Liver (tissue), 8 donors: ENCODE measurements at regions not wholly inside any gene's neighbourhood (a gene's known extent, or its start where the extent isn't known, plus 50 kb on each side); places are given as distances from the start of the nearest gene placed in this dataset.
A peak's percentile ranks its signal among the peaks of the same experiment; 100 is the strongest.

Experiments
- DNase-seq: peaks from one replicate; pipeline ENCODE4 v3.0.0-alpha.2; 2017; ENCODE audit warnings: low spot score
- H3K27ac ChIP-seq, 2 donors: one replicate each; pipeline ENCODE4 v1.7.0; 2013; ENCODE audit warnings: inconsistent platforms in 2 of 2, low read length in 2 of 2, control low read depth in 1 of 2, low read depth in 1 of 2, mild to moderate bottlenecking in 1 of 2
- H3K27me3 ChIP-seq, 4 donors: one replicate each; pipeline versions ENCODE4 v1.6.1 to v1.7.0; 2013; ENCODE audit warnings: low read length in 3 of 4, inconsistent platforms in 1 of 4, mild to moderate bottlenecking in 1 of 4, moderate library complexity in 1 of 4; ENCODE audit not compliant: control insufficient read depth in 4 of 4, insufficient read depth in 4 of 4
- H3K36me3 ChIP-seq, 4 donors: one replicate each; pipeline versions ENCODE4 v1.6.1 to v1.7.0; 2013; ENCODE audit warnings: low read length in 3 of 4, mild to moderate bottlenecking in 3 of 4, low read depth in 1 of 4, moderate library complexity in 1 of 4; ENCODE audit not compliant: control insufficient read depth in 4 of 4, insufficient read depth in 3 of 4
- H3K4me1 ChIP-seq, 4 donors: one replicate each; pipeline versions ENCODE4 v1.6.1 to v1.7.0; 2013; ENCODE audit warnings: low read length in 3 of 4, mild to moderate bottlenecking in 3 of 4, moderate library complexity in 1 of 4; ENCODE audit not compliant: control insufficient read depth in 4 of 4, insufficient read depth in 4 of 4
- H3K4me3 ChIP-seq, 3 donors: one replicate each; pipeline versions ENCODE4 v1.6.1 to v1.7.0; 2013; ENCODE audit warnings: low read length in 3 of 3, control low read depth in 1 of 3, low read depth in 1 of 3, mild to moderate bottlenecking in 1 of 3
- H3K9ac ChIP-seq, 2 donors: one replicate each; pipeline ENCODE4 v1.7.0; 2013; ENCODE audit warnings: low read length in 2 of 2, mild to moderate bottlenecking in 2 of 2, moderate library complexity in 2 of 2, control low read depth in 1 of 2, low read depth in 1 of 2
- H3K9me3 ChIP-seq, 4 donors: one replicate each; pipeline versions ENCODE4 v1.6.1 to v1.7.0; 2013; ENCODE audit warnings: low read length in 3 of 4; ENCODE audit not compliant: control insufficient read depth in 4 of 4
- ATF3 ChIP-seq: IDR thresholded peaks from 2 replicates; pipeline ENCODE4 v1.6.1; 2016; ENCODE audit warnings: antibody characterized with exemption
- CTCF ChIP-seq: fragments of 150-350 bp; IDR thresholded peaks from 2 replicates; pipeline ENCODE4 v1.5.1; 2017; ENCODE audit warnings: improper control_type of control experiment, low read depth, low read length; ENCODE audit not compliant: missing input control
- EGR1 ChIP-seq, 2 donors: IDR thresholded peaks; 2 replicates each; pipeline ENCODE4 v1.6.1; 2016 to 2018; ENCODE audit warnings: antibody characterized with exemption in 2 of 2, low read depth in 2 of 2
- FOXA1 ChIP-seq: IDR thresholded peaks from 2 replicates; pipeline ENCODE4 v1.6.1; 2016; ENCODE audit warnings: antibody characterized with exemption
- FOXA2 ChIP-seq: IDR thresholded peaks from 2 replicates; pipeline ENCODE4 v1.6.1; 2016; ENCODE audit warnings: antibody characterized with exemption
- GABPA ChIP-seq, 2 donors: IDR thresholded peaks in 1 of 2; conservative IDR thresholded peaks in 1 of 2; 2 replicates each; pipeline ENCODE4 v1.6.1; 2016; ENCODE audit warnings: antibody characterized with exemption in 2 of 2, mild to moderate bottlenecking in 1 of 2, moderate library complexity in 1 of 2
- HNF4A ChIP-seq, 2 donors: conservative IDR thresholded peaks; 2 replicates each; pipeline ENCODE4 v1.6.1; 2016; ENCODE audit warnings: antibody characterized with exemption in 2 of 2, mild to moderate bottlenecking in 2 of 2
- HNF4G ChIP-seq: IDR thresholded peaks from 2 replicates; pipeline ENCODE4 v1.6.1; 2016; ENCODE audit warnings: antibody characterized with exemption
- JUND ChIP-seq, 2 donors: IDR thresholded peaks; 2 replicates each; pipeline ENCODE4 v1.6.1; 2016; ENCODE audit warnings: antibody characterized with exemption in 2 of 2
- MAX ChIP-seq: IDR thresholded peaks from 2 replicates; pipeline ENCODE4 v1.6.1; 2016; ENCODE audit warnings: antibody characterized with exemption
- NR2F2 ChIP-seq: IDR thresholded peaks from 2 replicates; pipeline ENCODE4 v1.6.1; 2016; ENCODE audit warnings: antibody characterized with exemption
- RAD21 ChIP-seq, 2 donors: IDR thresholded peaks; 2 replicates each; pipeline ENCODE4 v1.6.1; 2016; ENCODE audit warnings: antibody characterized with exemption in 2 of 2, mild to moderate bottlenecking in 2 of 2
- RXRA ChIP-seq, 2 donors: IDR thresholded peaks; 2 replicates each; pipeline ENCODE4 v1.6.1; 2017 to 2018; ENCODE audit warnings: antibody characterized with exemption in 2 of 2, mild to moderate bottlenecking in 1 of 2
- SP1 ChIP-seq: IDR thresholded peaks from 2 replicates; pipeline ENCODE4 v1.6.1; 2018; ENCODE audit warnings: antibody characterized with exemption, mild to moderate bottlenecking
- TAF1 ChIP-seq: conservative IDR thresholded peaks from 2 replicates; pipeline ENCODE4 v1.6.1; 2016; ENCODE audit warnings: antibody characterized with exemption, mild to moderate bottlenecking
- YY1 ChIP-seq: IDR thresholded peaks from 2 replicates; pipeline ENCODE4 v1.6.1; 2016; ENCODE audit warnings: antibody characterized with exemption, mild to moderate bottlenecking
- ZBTB33 ChIP-seq: IDR thresholded peaks from 2 replicates; pipeline ENCODE4 v1.6.1; 2016; ENCODE audit warnings: antibody characterized with exemption
- WGBS: extraction: QIAGEN DNeasy Blood & Tissue Kit; methylation state at CpG from one replicate; pipeline ENCODE4 v1.1.7; 2013; 5-methylcytosine and 5-hydroxymethylcytosine counted together
- donor health status: healthy.
- donor health status: healthy.
- donor health status: healthy.
- donor health status: healthy.
- donor health status: healthy.

- H3K9ac ChIP-seq, result no peak overlapping the region
- no peak overlapping the region for H3K4me3 ChIP-seq
- H3K27me3 ChIP-seq, result peaks cover 0 to 11% (median 0%) of the 10 kb centered on the region in 4 donors
- peaks cover 0 to 3% (median 0%) of the 10 kb centered on the region in 4 donors for H3K9me3 ChIP-seq
- H3K27ac ChIP-seq, result no peak overlapping the region
- no peaks in the 10 kb centered on the region for H3K36me3 ChIP-seq
- no peak for DNase-seq
- TF ChIP-seq HNF4A (conservative IDR thresholded peaks at IDR 0.05), result no peak
- no peak for TF ChIP-seq SP1
- no peak for TF ChIP-seq EGR1 (IDR thresholded peaks at IDR 0.05; ENCODE audit: low read depth in 2 of 2)
- no peak for TF ChIP-seq MAX
- no peak for TF ChIP-seq NR2F2
- TF ChIP-seq CTCF, result no peak
- no peak for TF ChIP-seq JUND (IDR thresholded peaks at IDR 0.05)
- no peak for TF ChIP-seq RXRA (IDR thresholded peaks at IDR 0.05)
- TF ChIP-seq RAD21 (IDR thresholded peaks at IDR 0.05), result no peak
- TF ChIP-seq ZBTB33, result no peak
- TF ChIP-seq HNF4G, result no peak
- TF ChIP-seq TAF1, result no peak
- TF ChIP-seq GABPA (IDR thresholded peaks at IDR 0.05 in 1 of 2, conservative IDR thresholded peaks at IDR 0.05 in 1 of 2), result no peak
- TF ChIP-seq FOXA2, result no peak
- no peak for TF ChIP-seq FOXA1
- TF ChIP-seq YY1, result no peak
- 44% methylated on average over 2 of the region's 2 CpGs for WGBS
- peaks cover 0 to 3% (median 0%) of the 10 kb centered on the region in 4 donors for H3K4me1 ChIP-seq
These were observed 159.8 kb downstream of the NRN1 start for GRCh38 chr6:5846889-5847288.

- Histone ChIP-seq H3K36me3 (no peaks in the 10 kb centered on the region), H3K27ac (no peak overlapping the region), H3K4me3 (no peak overlapping the region), H3K4me1 (peaks cover 0 to 1% (median 0%) of the 10 kb centered on the region in 4 donors), H3K9me3 (peaks cover 0 to 3% (median 0%) of the 10 kb centered on the region in 4 donors), H3K27me3 (peaks cover 0 to 7% (median 0%) of the 10 kb centered on the region in 4 donors), H3K9ac (no peak overlapping the region)
- no peak for TF ChIP-seq FOXA1
- TF ChIP-seq NR2F2, result no peak
- no peak for TF ChIP-seq FOXA2
- no peak for TF ChIP-seq TAF1
- no peak for TF ChIP-seq ATF3
- TF ChIP-seq EGR1 (IDR thresholded peaks at IDR 0.05; ENCODE audit: low read depth in 2 of 2), result no peak
- WGBS, result 84% methylated on average over 7 of the region's 7 CpGs
- peak; percentile 5 for DNase-seq
These were observed 160.4 kb downstream of the NRN1 start for GRCh38 chr6:5846335-5846734.
